GM19351 (cell line): ENCODE measurements at regions not wholly inside any gene's neighbourhood (a gene's known extent, or its start where the extent isn't known, plus 50 kb on each side); places are given as distances from the start of the nearest gene placed in this dataset.
A peak's percentile ranks its signal among the peaks of the same experiment; 100 is the strongest.
"Not testable (repeated sequence)": the region's sequence is repeated elsewhere in the genome, so short reads cannot be mapped to it uniquely, and the experiment has no call there.

Experiments used
- ATAC-seq: cut with Tn5 transposase; IDR thresholded peaks from one replicate; pipeline ENCODE4 v1.9.1; 2021; ENCODE audit warnings: mild to moderate bottlenecking, moderate library complexity; ENCODE audit not compliant: unreplicated experiment

DNA sequence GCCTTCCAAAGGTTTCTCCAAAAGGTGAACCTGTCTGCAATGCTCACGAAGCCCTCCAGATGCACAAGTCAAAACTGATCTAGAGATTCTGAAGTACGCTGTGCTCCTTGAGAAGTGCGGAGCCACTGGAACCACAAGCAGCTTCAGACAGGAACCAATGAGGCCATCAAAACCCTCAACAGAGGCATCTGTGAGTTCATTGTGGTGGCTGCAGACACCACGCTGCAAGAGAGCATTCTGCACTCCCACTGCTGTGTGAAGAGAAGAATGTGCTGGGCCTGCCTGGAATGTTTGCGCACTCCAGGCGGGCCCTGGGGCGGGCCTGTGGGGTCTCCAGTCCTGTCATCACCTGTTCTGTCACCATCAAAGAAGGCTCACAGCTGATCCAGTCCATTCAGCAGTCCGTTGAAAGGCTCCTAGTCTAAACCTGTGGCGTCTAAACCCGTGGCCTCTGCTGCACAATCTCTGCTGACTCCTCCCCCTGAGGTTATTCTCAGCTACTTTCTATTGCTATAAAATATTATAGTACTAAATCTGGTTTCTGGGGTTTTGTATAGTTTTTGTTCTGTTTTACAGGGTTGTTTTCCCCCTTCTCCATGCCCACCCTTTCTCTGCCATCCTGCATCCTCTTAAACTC lies 111.6 kb downstream of the PPIAL4A start:
- ATAC-seq = not testable (repeated sequence)

DNA sequence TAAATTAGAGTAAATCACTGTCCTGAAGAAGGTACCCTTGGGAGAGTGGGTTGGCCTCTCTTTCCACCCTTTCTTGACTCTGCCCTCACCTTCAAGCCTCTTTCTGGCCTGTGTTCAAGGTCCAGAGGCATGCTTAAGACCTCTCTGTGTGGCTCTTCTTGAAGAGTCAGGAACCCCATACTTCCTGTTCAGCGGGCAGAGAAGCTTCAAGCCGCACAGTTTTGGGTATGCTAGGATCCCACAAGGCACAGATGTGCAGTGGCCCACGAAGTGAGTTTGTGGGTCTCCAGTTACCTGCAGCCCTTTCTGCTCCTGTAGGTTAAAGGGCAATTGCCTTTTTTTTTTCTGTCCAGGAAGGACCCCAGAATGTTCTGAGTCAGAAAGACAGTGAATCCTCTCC lies 113.7 kb downstream of the PPIAL4A start:
- not testable (repeated sequence) for ATAC-seq

DNA sequence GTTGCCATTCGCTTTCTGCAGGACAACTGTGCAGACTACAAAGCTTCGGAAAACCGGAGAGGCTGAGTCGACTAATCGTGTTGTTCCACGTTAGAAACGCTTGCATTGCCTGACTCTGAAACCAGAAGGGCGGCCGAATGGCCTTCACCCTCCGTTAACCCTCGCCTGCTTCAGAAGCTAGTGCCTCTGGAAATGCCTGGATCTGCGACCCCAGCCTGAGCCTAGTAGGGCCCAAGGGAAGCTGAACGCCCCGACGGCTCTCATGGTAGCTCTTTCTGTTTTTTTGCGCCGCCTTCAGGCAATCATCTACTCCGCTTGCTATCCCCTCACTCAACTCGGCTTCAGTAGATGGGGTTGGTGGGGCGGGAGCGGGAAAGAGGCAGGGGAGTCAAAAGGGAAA lies 117.3 kb downstream of the PPIAL4A start:
- not testable (repeated sequence) for ATAC-seq

DNA sequence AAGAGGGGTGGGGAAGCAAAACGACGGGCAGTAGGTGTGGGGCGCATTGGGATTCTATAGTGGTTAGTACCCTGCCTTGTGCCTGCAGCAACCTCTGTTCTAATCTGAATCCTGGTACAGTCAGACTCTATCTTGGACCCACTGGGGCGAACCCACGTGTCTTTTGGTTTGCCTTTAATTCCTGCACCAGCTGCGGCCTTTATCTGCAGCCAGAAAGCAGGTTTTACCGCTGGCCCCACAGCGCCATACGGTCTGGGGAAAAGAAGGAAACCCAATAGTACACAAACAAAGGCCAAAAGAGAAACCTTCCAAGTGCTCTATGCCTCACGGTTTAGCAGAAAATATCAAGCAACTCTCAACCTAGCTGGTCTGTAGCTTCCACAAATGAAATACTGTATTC lies 118.2 kb downstream of the PPIAL4A start:
- ATAC-seq = not testable (repeated sequence)

DNA sequence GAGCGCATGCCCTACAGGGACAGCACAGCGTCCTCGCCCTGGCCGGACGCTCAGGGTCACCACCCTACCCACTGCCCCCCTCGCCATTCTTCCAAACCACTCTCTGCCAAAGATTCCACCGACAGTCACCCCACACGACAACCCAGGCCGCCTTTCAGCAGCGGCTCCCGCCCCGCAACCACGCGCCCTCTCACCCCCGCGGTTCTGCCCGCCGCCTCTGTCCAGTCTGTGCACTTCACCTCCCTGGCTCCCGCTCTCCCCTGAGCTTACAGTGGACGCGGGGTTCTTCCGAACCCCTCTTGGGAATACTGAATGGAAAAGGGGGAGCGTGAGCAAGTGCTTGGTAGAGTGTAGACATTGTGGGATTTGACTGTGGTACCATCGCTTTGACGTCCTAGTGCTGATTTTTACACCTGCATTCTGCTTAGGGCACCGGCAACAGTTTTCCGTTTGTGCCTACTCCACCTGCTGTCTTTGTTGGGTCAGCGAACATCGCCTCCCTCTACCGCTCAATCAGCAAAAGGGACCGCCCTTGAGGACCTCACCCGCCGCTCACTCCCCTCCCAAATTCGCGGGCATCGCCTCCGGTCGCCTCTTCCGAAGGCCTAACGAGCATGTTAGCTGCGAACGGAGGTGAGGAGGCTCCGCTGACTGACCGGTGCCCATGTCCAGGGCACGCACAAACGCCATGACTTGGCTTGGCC lies 119.1 kb downstream of the PPIAL4A start:
- not testable (repeated sequence) for ATAC-seq

- not testable (repeated sequence) for ATAC-seq
These were observed 119.9 kb downstream of the PPIAL4A start for GRCh38 chr1:121009216-121010057.

DNA sequence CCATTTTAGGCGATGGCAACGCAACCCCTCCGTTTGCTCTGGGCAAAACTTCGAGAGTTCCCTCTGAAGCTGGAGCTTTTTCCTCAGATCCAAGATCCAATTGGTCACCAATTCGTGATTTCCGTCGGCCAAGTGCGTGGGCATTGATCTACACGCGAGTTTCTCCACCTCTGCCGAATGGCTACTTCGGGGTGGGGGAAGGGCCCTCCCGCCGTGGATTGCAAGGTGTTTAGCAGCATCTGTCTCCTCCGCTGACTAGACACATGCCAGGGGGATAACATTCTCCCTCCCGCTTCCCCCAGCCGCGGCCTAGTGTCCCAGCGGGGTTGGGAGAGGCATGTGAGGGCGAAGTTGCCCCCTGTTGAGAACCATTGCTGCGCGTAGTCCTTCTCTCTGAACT lies 120.6 kb downstream of the PPIAL4A start:
- not testable (repeated sequence) for ATAC-seq

DNA sequence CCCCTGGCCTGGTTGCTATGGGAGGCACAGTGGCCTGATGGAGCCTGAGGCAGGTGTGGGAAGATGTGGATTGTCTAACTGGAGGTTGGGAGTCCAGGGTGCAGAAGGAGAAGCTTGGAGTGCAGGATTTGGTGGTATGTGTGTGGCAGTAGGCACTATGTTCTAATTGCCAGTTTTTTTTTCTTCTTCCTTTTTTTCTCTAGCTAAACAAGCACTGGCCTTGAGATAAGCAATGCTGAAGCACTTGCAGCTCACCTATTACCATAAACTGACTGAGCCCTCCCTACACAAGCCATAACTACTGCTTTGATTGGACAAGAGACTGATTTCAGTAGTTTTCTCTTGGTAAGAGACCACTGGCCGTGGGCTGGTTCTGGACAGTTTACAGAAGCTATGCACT lies 123.6 kb downstream of the PPIAL4A start:
- not testable (repeated sequence) for ATAC-seq

DNA sequence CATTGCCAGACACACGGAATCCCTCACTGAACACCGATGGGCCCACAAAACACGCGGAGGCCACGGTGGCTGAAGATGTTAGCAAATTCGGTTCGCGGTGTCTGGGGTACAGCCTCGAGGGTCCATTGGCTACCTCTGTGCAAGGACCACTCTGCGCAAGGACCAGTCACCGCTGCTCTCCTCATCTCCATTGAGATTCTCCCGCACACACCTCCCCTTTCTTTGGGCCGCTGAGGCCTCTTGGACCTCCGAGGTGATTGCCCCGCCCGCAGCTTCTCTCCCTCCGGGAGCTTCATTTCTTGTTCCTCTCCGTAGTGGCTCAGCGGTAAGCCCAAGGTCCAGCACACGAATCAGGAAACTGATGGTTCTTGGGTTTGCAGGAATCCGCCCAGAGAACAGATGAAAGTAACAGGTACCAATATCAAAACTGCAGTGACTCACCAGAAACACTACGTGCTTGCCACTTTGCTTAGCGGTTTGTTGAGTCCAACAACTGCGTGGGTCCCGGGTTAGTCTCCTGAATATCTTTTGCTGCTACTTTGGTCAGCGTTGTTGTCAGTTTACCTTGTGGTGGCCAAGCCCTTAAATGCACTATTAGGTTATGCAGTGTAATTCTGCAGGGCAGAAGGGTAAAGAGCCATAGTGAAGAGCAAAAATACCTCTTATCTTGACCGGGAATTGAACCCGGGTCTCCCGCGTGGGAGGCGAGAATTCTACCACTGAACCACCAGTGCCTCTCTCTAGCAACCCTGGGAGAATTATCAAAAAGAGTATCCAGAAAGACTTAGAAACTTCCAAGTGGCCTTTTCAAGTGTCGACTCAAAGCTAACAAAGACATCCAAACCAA lies 126.8 kb downstream of the PPIAL4A start:
- peak; percentile 72 for ATAC-seq

DNA sequence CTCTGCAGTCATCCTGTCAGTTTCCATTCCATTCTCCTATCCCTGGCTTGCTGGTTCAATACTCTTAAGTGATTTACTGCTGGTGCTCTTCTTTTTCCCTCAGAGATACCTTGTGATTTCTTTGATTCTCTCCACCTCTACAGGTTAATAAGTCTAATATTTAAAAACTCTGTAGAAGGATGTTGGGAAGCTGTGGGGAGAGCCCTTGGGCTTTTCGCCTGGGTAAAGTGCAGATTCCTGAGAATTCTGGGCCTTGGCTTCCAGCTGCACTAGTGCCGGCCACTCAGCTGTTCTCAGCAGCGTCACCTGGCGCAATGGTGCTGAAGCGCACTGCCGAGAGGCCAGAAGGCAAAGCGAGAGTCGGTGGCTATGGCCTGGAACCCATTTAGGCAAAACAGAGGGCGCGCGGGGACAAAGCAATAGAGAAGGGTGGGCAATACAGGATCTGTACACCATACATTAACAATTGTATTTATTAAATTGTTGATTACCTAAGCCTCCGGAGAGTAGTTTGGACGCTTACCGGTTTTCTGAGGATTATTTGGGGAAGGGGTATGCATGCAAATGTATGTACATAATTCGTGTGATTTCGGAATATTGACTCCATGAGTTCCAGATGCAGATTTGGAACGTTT lies 130.3 kb downstream of the PPIAL4A start:
- not testable (repeated sequence) for ATAC-seq

- ATAC-seq = not testable (repeated sequence)
These were observed 131.0 kb downstream of the PPIAL4A start for GRCh38 chr1:121020350-121021236.

GRCh38 chr1:121021716-121022115 lies 132.1 kb downstream of the PPIAL4A start:
- not testable (repeated sequence) for ATAC-seq

GRCh38 chr1:121032878-121033494 lies 143.4 kb downstream of the PPIAL4A start:
- ATAC-seq = not testable (repeated sequence)

GRCh38 chr1:121036792-121037191 lies 147.2 kb downstream of the PPIAL4A start:
- ATAC-seq = not testable (repeated sequence)

GRCh38 chr1:121040974-121041373 lies 143.2 kb downstream of the FAM72B start:
- not testable (repeated sequence) for ATAC-seq

DNA sequence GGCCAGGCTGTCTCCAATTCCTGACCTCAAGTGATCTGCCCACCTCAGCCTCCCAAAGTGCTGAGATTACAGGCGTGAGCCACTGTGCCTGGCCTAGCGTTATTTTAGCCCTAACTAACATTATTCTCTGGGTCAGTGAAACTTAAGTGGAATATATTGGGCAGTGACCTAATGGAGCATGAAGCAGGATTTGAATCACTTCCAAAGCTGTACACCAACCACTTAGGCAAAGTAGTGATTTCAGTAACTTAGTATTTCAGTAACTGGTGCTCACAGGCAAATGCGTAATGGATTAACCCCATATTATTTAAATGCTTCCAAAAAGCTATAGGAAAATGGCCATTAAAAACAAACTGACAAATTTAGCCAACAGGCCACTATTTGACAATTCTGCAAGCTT lies 142.6 kb downstream of the FAM72B start:
- not testable (repeated sequence) for ATAC-seq

GRCh38 chr1:121042882-121043281 lies 141.3 kb downstream of the FAM72B start:
- ATAC-seq = not testable (repeated sequence)

GRCh38 chr1:121048293-121048752 lies 135.8 kb downstream of the FAM72B start:
- ATAC-seq = not testable (repeated sequence)
